GM21367 (cell line): ENCODE measurements at regions not wholly inside any gene's neighbourhood (a gene's known extent, or its start where the extent isn't known, plus 50 kb on each side); places are given as distances from the start of the nearest gene placed in this dataset.

ENCODE experiments used
- ATAC-seq: cut with Tn5 transposase; IDR thresholded peaks from one replicate; pipeline ENCODE4 v1.9.1; 2021; ENCODE audit not compliant: unreplicated experiment

DNA sequence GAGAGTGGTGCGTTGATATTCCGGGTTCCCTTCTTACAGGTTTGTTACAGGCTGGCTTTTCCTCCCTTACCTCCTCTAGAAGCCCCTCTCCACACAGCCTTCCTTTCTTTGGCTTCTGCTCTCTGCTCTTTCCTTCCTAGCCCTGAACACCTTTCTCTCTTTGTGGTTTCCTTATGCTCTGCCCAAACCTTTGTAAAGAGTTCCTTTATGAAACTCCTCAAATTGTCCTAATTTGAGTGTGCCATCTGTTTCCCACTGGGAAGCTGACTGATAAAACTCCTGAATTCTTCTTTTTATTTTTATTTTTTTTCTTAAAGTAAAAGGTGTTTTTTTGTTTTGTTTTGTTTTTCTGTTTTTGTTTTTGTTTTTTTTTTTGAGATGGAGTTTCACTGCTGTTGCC lies 60.1 kb upstream of the OTX2 start:
- no peak for ATAC-seq

DNA sequence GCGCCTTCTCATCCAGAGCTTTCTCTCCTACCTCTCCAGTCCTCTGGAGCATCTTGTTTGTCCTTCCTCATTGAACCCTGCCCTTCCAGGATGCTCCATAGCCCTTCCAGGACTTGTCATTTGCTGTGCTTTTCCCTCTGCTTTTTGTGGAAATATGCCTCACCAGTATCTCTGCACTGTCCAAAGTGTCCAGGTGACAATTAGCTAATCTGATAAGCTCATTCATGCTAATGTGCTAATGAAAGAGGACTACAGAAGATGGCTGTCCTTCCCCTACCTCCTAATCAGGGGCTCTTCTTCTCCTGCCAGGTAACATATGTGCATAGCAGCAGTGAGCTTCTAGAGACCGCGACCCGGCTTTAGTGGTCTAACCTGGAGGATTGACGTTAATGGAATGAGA lies 58.4 kb upstream of the OTX2 start:
- ATAC-seq, result no peak

DNA sequence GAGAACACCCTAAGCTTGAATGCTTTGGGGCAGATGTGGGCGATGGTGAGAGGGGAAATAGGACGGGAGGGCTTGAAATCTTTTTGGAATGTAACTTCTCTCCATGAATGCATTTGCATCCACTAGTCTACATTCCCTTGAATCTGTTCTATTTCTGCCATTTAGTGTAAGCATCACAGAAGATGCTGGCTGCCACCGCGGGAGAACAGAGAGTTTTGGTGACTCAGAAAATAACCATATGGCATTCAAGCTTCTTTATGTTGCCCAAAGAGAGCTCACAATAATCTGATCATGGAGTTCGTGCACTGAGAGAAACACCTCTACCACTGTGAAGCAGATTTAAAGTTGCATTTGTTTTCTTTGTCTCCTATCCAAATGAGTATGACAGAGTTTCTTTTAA lies 52.6 kb upstream of the OTX2 start:
- no peak for ATAC-seq

DNA sequence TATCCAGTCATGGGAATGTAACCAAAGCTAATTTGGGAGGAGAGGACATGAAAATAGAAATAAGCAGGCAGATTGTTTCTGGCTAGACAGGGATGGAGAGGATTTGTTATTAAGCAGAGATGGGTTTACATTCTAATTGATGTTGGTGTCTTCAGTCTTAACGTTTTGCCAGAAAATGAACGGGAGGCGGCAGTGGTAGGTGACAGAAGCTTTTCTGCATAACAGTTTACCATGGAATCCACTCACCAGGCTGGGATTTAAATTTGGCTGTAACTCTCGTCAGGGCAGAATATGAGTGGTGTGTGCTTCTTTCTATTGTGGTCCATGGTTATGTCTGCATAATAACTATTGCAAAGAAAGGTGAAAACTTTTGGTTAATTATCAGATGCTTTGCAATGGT lies 50.2 kb upstream of the OTX2 start:
- no peak for ATAC-seq
